ENCODE measurements at regions not wholly inside any gene's neighbourhood (a gene's known extent, or its start where the extent isn't known, plus 50 kb on each side); places are given as distances from the start of the nearest gene placed in this dataset.

GRCh38 chr7:120218712-120219111 is 54.3 kb upstream of the KCND2 start:
- DNase-seq (no peak), ATAC-seq (ENCODE audit: low FRiP score) (no peak)
- H3K27ac ChIP-seq (ENCODE audit: low read depth in 1 of 2, low read length in 2 of 2), result no peak overlapping the region
- no peaks in the 10 kb centered on the region for H3K4me1 ChIP-seq (ENCODE audit: control insufficient read depth in 1 of 2, insufficient read depth in 2 of 2, low read length in 2 of 2)
- H3K27me3 ChIP-seq (ENCODE audit: control insufficient read depth in 1 of 2, insufficient read depth in 2 of 2, low read length in 1 of 2), result no peaks in the 10 kb centered on the region
- intact Hi-C loops (cut with DNase I), result no loop called here
- H3K36me3 ChIP-seq (ENCODE audit: control insufficient read depth in 1 of 2, insufficient read depth in 2 of 2, low read length in 1 of 2), result no peaks in the 10 kb centered on the region
- H3K9me3 ChIP-seq (ENCODE audit: control insufficient read depth, low read length), result no peaks in the 10 kb centered on the region
- H3K4me3 ChIP-seq (ENCODE audit: low read length in 2 of 2), result no peak overlapping the region

GRCh38 chr7:120221666-120222065 is 51.3 kb upstream of the KCND2 start:
- no peaks in the 10 kb centered on the region for H3K36me3 ChIP-seq (ENCODE audit: control insufficient read depth in 1 of 2, insufficient read depth in 2 of 2, low read length in 1 of 2)
- no peaks in the 10 kb centered on the region for H3K9me3 ChIP-seq (ENCODE audit: control insufficient read depth, low read length)
- ATAC-seq (ENCODE audit: low FRiP score), result no peak
- no peak for DNase-seq
- H3K27me3 ChIP-seq (ENCODE audit: control insufficient read depth in 1 of 2, insufficient read depth in 2 of 2, low read length in 1 of 2), result no peaks in the 10 kb centered on the region
- intact Hi-C loops (cut with DNase I), result no loop called here
- H3K27ac ChIP-seq (ENCODE audit: low read depth in 1 of 2, low read length in 2 of 2), result no peak overlapping the region
- no peak overlapping the region for H3K4me3 ChIP-seq (ENCODE audit: low read length in 2 of 2)
- H3K4me1 ChIP-seq (ENCODE audit: control insufficient read depth in 1 of 2, insufficient read depth in 2 of 2, low read length in 2 of 2), result no peaks in the 10 kb centered on the region

Data from aorta (tissue), 5 donors.